GM10248 (cell line): ENCODE measurements at regions not wholly inside any gene's neighbourhood (a gene's known extent, or its start where the extent isn't known, plus 50 kb on each side); places are given as distances from the start of the nearest gene placed in this dataset.

Experiments used
- CTCF ChIA-PET: fragments of 300-600 bp; sonication (Branson Sonifier 250); formaldehyde crosslinking; extraction: SDS; loops from one replicate; lab custom pipeline; 2021; ENCODE audit warnings: antibody characterized with exemption; lab: Yijun Ruan, JAX
- POLR2A ChIA-PET: fragments of 350-650 bp; sonication (Branson Sonifier 250); formaldehyde crosslinking; extraction: SDS; loops from one replicate; lab custom pipeline; 2020; ENCODE audit warnings: antibody characterized with exemption; lab: Yijun Ruan, JAX
- DNase-seq: peaks from one replicate; pipeline ENCODE4 v3.0.0; 2012; ENCODE audit errors: extremely low spot score
- CTCF ChIP-seq: IDR thresholded peaks from 2 replicates; pipeline ENCODE4 v1.5.1; 2012; ENCODE audit warnings: mild to moderate bottlenecking, low read depth; ENCODE audit errors: extremely low read depth, missing control alignments, control extremely low read depth

GRCh38 chr17:70542876-70543275 lies 373.5 kb downstream of the KCNJ2 start:
- POLR2A ChIA-PET: no interaction called here
- no peak for DNase-seq
- CTCF ChIA-PET: no interaction called here
- TF ChIP-seq CTCF: no peak

DNA sequence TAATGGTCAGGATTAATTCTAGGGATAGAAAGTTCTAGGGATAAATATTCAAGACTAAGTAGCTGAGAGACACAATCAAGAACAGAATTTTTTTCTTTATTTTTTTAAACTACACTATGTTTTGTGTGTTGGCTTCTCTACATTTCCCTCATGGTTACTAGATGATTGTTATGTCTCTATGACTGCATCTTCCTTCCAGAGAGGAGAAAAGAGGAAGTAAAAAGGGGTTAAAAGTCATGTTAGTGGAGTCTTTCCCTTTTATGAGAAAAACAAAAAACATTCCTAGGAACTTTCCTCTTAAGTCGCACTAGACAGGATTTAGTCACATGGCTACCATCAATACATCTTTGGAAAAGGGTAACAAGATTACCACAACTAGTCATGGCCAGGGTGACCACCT lies 375.0 kb downstream of the KCNJ2 start:
- no peak for TF ChIP-seq CTCF
- CTCF ChIA-PET: interaction anchor here (1.4 kb wide), 1 partner anchor 8 kb away, joined by 6 read pairs; no protein-coding TSS in a partner anchor
- no peak for DNase-seq
- POLR2A ChIA-PET: no interaction called here

- TF ChIP-seq CTCF: peak; percentile 44
- ChIA-PET POLR2A (no interaction called here), CTCF (interaction anchor here (0.7 to 5.1 kb wide), 26 partner anchors 8 to 1028 kb away, joined by 3 to 49 read pairs (median 5); no protein-coding TSS in a partner anchor)
- DNase-seq: peak; percentile 41
Observed at GRCh38 chr17:70552230-70552981, 383.1 kb downstream of the KCNJ2 start.

DNA sequence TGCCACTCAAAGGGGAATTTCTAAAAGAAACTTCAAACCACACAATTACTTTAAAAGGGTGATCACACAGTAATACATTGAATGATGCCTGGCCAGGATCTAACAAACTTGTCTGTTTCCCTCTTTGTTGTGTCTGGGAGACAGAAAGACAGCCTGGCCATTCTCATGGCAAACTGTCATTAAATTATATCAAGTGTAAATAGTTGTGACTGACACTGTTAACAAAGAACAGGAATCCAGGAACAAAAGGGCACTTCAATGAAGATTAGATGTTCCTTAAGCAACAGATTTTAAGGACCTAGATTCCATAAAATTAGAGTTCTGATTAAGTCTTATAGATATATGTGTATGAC lies 383.6 kb downstream of the KCNJ2 start:
- no peak for DNase-seq
- TF ChIP-seq CTCF: no peak
- CTCF ChIA-PET: interaction anchor here (0.9 to 5.1 kb wide), 19 partner anchors 8 to 1028 kb away, joined by 3 to 49 read pairs (median 5); no protein-coding TSS in a partner anchor

GRCh38 chr17:70555723-70556122 lies 386.4 kb downstream of the KCNJ2 start:
- ChIA-PET POLR2A (no interaction called here), CTCF (no interaction called here)
- no peak for TF ChIP-seq CTCF
- no peak for DNase-seq

More for the DNA sequence above, 383.6 kb downstream of the KCNJ2 start:
- POLR2A ChIA-PET: no interaction called here

DNA sequence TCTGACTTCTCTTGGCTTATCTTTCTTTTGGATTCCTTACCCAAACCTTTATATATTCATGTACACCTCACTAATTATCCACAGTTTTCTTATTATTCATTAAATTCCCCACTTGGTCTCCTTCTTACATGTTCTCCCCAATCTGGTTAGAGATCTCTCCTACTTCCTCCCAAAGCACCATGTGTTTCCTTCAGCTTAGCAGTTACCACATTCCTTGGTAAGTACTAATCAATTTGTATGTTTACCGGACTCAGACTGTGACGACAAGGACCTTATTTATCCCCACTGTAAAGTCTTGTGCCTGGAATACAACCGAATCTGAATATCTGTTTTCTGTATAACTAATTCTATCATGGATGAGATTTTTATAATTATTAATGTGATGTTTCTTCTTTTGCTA lies 389.5 kb downstream of the KCNJ2 start:
- no peak for DNase-seq
- ChIA-PET CTCF (no interaction called here), POLR2A (no interaction called here)
- no peak for TF ChIP-seq CTCF
